ENCODE measurements at regions not wholly inside any gene's neighbourhood (a gene's known extent, or its start where the extent isn't known, plus 50 kb on each side); places are given as distances from the start of the nearest gene placed in this dataset.

DNA sequence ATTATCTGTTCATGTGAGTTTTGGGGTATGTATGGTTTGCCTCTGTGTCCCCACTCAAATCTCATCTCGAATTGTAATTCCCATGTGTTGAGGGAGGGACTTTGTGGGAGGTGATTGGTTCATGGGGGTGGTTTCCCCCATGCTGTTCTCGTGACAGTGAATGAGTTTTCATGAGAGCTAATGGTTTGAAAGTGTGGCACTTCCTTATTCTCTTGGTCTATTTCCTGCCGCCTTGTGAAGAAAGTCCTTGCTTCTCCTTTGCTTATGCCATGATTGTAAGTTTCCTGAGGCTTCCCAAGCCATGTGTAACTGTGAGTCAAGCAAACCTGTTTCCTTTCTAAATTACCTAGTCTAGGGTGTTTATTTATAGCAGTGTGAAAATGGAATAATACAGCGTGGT is 128.1 kb upstream of the HS3ST4 start:
- TF ChIP-seq, protein P1, sequence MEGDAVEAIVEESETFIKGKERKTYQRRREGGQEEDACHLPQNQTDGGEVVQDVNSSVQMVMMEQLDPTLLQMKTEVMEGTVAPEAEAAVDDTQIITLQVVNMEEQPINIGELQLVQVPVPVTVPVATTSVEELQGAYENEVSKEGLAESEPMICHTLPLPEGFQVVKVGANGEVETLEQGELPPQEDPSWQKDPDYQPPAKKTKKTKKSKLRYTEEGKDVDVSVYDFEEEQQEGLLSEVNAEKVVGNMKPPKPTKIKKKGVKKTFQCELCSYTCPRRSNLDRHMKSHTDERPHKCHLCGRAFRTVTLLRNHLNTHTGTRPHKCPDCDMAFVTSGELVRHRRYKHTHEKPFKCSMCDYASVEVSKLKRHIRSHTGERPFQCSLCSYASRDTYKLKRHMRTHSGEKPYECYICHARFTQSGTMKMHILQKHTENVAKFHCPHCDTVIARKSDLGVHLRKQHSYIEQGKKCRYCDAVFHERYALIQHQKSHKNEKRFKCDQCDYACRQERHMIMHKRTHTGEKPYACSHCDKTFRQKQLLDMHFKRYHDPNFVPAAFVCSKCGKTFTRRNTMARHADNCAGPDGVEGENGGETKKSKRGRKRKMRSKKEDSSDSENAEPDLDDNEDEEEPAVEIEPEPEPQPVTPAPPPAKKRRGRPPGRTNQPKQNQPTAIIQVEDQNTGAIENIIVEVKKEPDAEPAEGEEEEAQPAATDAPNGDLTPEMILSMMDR (IDR thresholded peaks at IDR 0.05): no peak
- TF ChIP-seq, protein P2, sequence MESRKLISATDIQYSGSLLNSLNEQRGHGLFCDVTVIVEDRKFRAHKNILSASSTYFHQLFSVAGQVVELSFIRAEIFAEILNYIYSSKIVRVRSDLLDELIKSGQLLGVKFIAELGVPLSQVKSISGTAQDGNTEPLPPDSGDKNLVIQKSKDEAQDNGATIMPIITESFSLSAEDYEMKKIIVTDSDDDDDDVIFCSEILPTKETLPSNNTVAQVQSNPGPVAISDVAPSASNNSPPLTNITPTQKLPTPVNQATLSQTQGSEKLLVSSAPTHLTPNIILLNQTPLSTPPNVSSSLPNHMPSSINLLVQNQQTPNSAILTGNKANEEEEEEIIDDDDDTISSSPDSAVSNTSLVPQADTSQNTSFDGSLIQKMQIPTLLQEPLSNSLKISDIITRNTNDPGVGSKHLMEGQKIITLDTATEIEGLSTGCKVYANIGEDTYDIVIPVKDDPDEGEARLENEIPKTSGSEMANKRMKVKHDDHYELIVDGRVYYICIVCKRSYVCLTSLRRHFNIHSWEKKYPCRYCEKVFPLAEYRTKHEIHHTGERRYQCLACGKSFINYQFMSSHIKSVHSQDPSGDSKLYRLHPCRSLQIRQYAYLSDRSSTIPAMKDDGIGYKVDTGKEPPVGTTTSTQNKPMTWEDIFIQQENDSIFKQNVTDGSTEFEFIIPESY (IDR thresholded peaks at IDR 0.05; ENCODE audit: borderline replicate concordance, low read depth): no peak
- no peak for TF ChIP-seq ELF1 (IDR thresholded peaks at IDR 0.05)
- no peak for TF ChIP-seq JUND (IDR thresholded peaks at IDR 0.05)
- TF ChIP-seq, protein P3, sequence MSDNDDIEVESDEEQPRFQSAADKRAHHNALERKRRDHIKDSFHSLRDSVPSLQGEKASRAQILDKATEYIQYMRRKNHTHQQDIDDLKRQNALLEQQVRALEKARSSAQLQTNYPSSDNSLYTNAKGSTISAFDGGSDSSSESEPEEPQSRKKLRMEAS (IDR thresholded peaks at IDR 0.05; ENCODE audit: low read depth): no peak

Measured in SK-N-SH (cell line).